ENCODE measurements at regions not wholly inside any gene's neighbourhood (a gene's known extent, or its start where the extent isn't known, plus 50 kb on each side); places are given as distances from the start of the nearest gene placed in this dataset.
A peak's percentile ranks its signal among the peaks of the same experiment; 100 is the strongest.

DNA sequence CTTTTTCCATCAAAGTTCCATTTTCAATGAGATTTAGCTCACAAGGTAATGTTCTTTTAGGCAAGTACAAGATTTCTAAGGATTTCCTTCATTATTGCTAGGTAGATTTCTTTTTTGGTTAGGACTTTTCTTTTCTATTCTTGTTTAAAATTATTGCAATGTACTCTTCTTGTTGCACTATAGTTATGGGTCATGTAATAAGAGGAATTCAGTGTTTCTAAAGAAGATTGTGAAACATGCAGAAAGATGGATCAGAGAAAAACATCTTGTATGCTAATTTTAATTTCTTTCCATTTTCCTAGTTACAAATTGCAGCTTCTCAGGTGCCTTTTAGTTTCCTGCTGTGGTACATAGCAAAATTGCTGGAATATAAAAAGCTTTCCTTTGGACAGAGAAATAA is 56.1 kb downstream of the BTG1 start:
- Histone ChIP-seq H4K20me1 (ENCODE audit: insufficient read depth, low read length) (no peaks in the 10 kb centered on the region), H3K79me2 (ENCODE audit: insufficient read depth, low read length) (peaks cover 29% of the 10 kb centered on the region), H3K4me2 (ENCODE audit: insufficient read depth, low read length) (no peak overlapping the region), H3K9ac (ENCODE audit: low read depth, low read length) (no peak overlapping the region), H3K27me3 (ENCODE audit: insufficient read depth, low read length, poor library complexity) (no peaks in the 10 kb centered on the region), H3K9me3 (ENCODE audit: insufficient read depth, low read length, severe bottlenecking) (no peaks in the 10 kb centered on the region), H3K4me3 (ENCODE audit: low read depth in 1 of 2, low read length in 2 of 2) (no peak overlapping the region), H3K36me3 (ENCODE audit: insufficient read depth, low read length) (no peaks in the 10 kb centered on the region), H3K4me1 (ENCODE audit: insufficient read depth, low read length) (peaks cover 3% of the 10 kb centered on the region; the same call in 1 of the 2 replicates), H3K27ac (ENCODE audit: low read length) (no peak overlapping the region), H2AFZ (ENCODE audit: low read depth, low read length) (no peak overlapping the region)
- DNase-seq (no peak), ATAC-seq (ENCODE audit: insufficient read depth, low read depth) (no peak)
- no peak for TF ChIP-seq EZH2 (IDR thresholded peaks at IDR 0.05; ENCODE audit: borderline replicate concordance, low read depth, low read length, severe bottlenecking)
- TF ChIP-seq, protein P1, sequence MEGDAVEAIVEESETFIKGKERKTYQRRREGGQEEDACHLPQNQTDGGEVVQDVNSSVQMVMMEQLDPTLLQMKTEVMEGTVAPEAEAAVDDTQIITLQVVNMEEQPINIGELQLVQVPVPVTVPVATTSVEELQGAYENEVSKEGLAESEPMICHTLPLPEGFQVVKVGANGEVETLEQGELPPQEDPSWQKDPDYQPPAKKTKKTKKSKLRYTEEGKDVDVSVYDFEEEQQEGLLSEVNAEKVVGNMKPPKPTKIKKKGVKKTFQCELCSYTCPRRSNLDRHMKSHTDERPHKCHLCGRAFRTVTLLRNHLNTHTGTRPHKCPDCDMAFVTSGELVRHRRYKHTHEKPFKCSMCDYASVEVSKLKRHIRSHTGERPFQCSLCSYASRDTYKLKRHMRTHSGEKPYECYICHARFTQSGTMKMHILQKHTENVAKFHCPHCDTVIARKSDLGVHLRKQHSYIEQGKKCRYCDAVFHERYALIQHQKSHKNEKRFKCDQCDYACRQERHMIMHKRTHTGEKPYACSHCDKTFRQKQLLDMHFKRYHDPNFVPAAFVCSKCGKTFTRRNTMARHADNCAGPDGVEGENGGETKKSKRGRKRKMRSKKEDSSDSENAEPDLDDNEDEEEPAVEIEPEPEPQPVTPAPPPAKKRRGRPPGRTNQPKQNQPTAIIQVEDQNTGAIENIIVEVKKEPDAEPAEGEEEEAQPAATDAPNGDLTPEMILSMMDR (IDR thresholded peaks at IDR 0.05; ENCODE audit: borderline replicate concordance, extremely low read depth, low read length, poor library complexity, severe bottlenecking), result no peak

- Histone ChIP-seq H3K9me3 (ENCODE audit: insufficient read depth, low read length, severe bottlenecking) (no peaks in the 10 kb centered on the region), H3K4me2 (ENCODE audit: insufficient read depth, low read length) (no peak overlapping the region), H3K4me3 (ENCODE audit: low read depth in 1 of 2, low read length in 2 of 2) (no peak overlapping the region), H3K27me3 (ENCODE audit: insufficient read depth, low read length, poor library complexity) (no peaks in the 10 kb centered on the region), H3K4me1 (ENCODE audit: insufficient read depth, low read length) (peaks cover 3% of the 10 kb centered on the region; the same call in 1 of the 2 replicates), H3K9ac (ENCODE audit: low read depth, low read length) (no peak overlapping the region), H4K20me1 (ENCODE audit: insufficient read depth, low read length) (no peaks in the 10 kb centered on the region), H3K36me3 (ENCODE audit: insufficient read depth, low read length) (no peaks in the 10 kb centered on the region), H2AFZ (ENCODE audit: low read depth, low read length) (no peak overlapping the region), H3K79me2 (ENCODE audit: insufficient read depth, low read length) (peaks cover 27% of the 10 kb centered on the region), H3K27ac (ENCODE audit: low read length) (no peak overlapping the region)
- ATAC-seq (ENCODE audit: insufficient read depth, low read depth), result no peak
- no peak for DNase-seq
- TF ChIP-seq EZH2 (IDR thresholded peaks at IDR 0.05; ENCODE audit: borderline replicate concordance, low read depth, low read length, severe bottlenecking), result no peak
- TF ChIP-seq, protein P1 (IDR thresholded peaks at IDR 0.05; ENCODE audit: borderline replicate concordance, extremely low read depth, low read length, poor library complexity, severe bottlenecking), result no peak
Observed at GRCh38 chr12:92088805-92089204, 56.8 kb downstream of the BTG1 start.

DNA sequence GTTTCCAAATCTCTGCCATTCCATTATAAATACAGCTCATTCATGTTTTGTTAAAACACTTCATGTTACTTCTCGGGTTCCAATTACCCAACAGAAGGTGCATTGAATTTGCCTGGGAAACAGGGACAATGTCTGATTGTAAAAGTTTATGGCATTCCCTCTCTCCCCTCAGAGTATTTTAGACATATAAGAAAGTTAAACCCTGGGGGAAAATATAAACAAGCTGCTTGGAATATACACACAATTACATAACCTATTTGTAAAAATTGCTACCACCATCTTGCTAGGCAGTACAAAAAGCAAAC is 60.0 kb downstream of the BTG1 start:
- Histone ChIP-seq H3K4me1 (ENCODE audit: insufficient read depth, low read length) (peaks cover 18% of the 10 kb centered on the region), H3K4me3 (ENCODE audit: low read depth in 1 of 2, low read length in 2 of 2) (no peak overlapping the region), H4K20me1 (ENCODE audit: insufficient read depth, low read length) (no peaks in the 10 kb centered on the region), H3K9ac (ENCODE audit: low read depth, low read length) (no peak overlapping the region), H3K27ac (ENCODE audit: low read length) (no peak overlapping the region), H2AFZ (ENCODE audit: low read depth, low read length) (no peak overlapping the region), H3K79me2 (ENCODE audit: insufficient read depth, low read length) (peaks cover 17% of the 10 kb centered on the region), H3K9me3 (ENCODE audit: insufficient read depth, low read length, severe bottlenecking) (no peaks in the 10 kb centered on the region), H3K36me3 (ENCODE audit: insufficient read depth, low read length) (no peaks in the 10 kb centered on the region), H3K4me2 (ENCODE audit: insufficient read depth, low read length) (no peak overlapping the region), H3K27me3 (ENCODE audit: insufficient read depth, low read length, poor library complexity) (no peaks in the 10 kb centered on the region)
- TF ChIP-seq EZH2 (IDR thresholded peaks at IDR 0.05; ENCODE audit: borderline replicate concordance, low read depth, low read length, severe bottlenecking), result no peak
- ATAC-seq (ENCODE audit: insufficient read depth, low read depth) (no peak), DNase-seq (no peak)

DNA sequence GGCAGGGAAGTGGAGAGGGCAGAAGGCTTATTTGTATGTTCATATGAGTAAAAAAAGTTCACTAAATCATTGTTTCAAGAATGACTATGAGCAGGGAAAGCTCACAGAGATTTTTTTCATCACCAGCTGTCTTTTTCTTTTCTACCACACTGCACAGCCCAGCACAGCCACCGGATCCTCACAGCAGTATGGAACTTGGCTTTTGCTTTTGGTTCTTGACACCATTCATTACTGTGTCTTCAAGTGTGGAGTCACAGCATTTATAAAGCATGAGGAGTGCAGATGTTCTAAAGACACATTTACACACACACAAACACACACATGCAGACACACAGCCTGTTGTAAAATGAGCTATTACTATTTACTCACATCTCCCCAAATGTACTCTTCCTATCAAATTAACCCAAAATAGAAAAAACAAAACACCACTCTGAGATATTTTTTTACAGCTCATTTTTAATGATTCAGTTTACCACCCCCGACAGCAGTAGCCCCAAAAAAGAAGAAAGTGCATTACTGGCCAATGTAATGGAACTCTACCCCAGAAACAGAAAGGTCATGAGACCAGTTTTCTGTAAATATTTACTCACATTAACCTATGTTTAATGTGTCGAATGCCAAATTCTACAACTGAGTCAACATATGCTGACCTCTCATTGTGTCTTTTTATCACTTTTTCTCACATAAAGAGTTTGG is 60.5 kb downstream of the BTG1 start:
- no peak for DNase-seq
- Histone ChIP-seq H3K27ac (ENCODE audit: low read length) (no peak overlapping the region), H3K4me3 (ENCODE audit: low read depth in 1 of 2, low read length in 2 of 2) (no peak overlapping the region), H3K9me3 (ENCODE audit: insufficient read depth, low read length, severe bottlenecking) (no peaks in the 10 kb centered on the region), H3K27me3 (ENCODE audit: insufficient read depth, low read length, poor library complexity) (no peaks in the 10 kb centered on the region), H3K4me1 (ENCODE audit: insufficient read depth, low read length) (peaks cover 23% of the 10 kb centered on the region), H3K9ac (ENCODE audit: low read depth, low read length) (no peak overlapping the region), H3K36me3 (ENCODE audit: insufficient read depth, low read length) (no peaks in the 10 kb centered on the region), H3K79me2 (ENCODE audit: insufficient read depth, low read length) (peaks cover 17% of the 10 kb centered on the region), H4K20me1 (ENCODE audit: insufficient read depth, low read length) (no peaks in the 10 kb centered on the region), H3K4me2 (ENCODE audit: insufficient read depth, low read length) (no peak overlapping the region), H2AFZ (ENCODE audit: low read depth, low read length) (no peak overlapping the region)
- peak; percentile 20; the same call in 1 of the 3 replicates for ATAC-seq (ENCODE audit: insufficient read depth, low read depth)
- TF ChIP-seq, protein P1 (IDR thresholded peaks at IDR 0.05; ENCODE audit: borderline replicate concordance, extremely low read depth, low read length, poor library complexity, severe bottlenecking), result no peak
- TF ChIP-seq EZH2 (IDR thresholded peaks at IDR 0.05; ENCODE audit: borderline replicate concordance, low read depth, low read length, severe bottlenecking), result no peak
